NT2/D1 (cell line): ENCODE measurements at regions not wholly inside any gene's neighbourhood (a gene's known extent, or its start where the extent isn't known, plus 50 kb on each side); places are given as distances from the start of the nearest gene placed in this dataset.
"Not testable (repeated sequence)": the region's sequence is repeated elsewhere in the genome, so short reads cannot be mapped to it uniquely, and the experiment has no call there.

Experiments used
- DNase-seq: peaks from one replicate; pipeline ENCODE4 v3.0.0-alpha.2; 2011; ENCODE audit warnings: low read depth, low spot score
- H3K27me3 ChIP-seq: 2 replicates; pipeline ENCODE4 v1.6.0; 2011; ENCODE audit warnings: mild to moderate bottlenecking; ENCODE audit not compliant: insufficient read length, insufficient read depth
- H3K36me3 ChIP-seq: 2 replicates; pipeline ENCODE4 v1.6.1; 2011; ENCODE audit warnings: mild to moderate bottlenecking, low read length, mixed read lengths; ENCODE audit not compliant: insufficient read depth, insufficient read length
- H3K4me1 ChIP-seq: 2 replicates; pipeline ENCODE4 v1.5.1; 2011; ENCODE audit not compliant: insufficient read depth, insufficient read length
- H3K4me3 ChIP-seq: 2 replicates; pipeline ENCODE4 v1.5.1; 2011; ENCODE audit warnings: low read depth; ENCODE audit not compliant: insufficient read length
- H3K9ac ChIP-seq: 2 replicates; pipeline ENCODE4 v1.6.0; 2011; ENCODE audit warnings: low read depth; ENCODE audit not compliant: insufficient read length
- H3K9me3 ChIP-seq: 2 replicates; pipeline ENCODE4 v1.5.1; 2011; ENCODE audit warnings: mild to moderate bottlenecking, low read length; ENCODE audit not compliant: insufficient read depth
- SUZ12 ChIP-seq: IDR thresholded peaks from 2 replicates; pipeline ENCODE4 v1.6.1; 2011; ENCODE audit not compliant: insufficient read length, insufficient read depth; ENCODE audit errors: extremely low read depth
- YY1 ChIP-seq: IDR thresholded peaks from 2 replicates; pipeline ENCODE4 v1.6.1; 2011; ENCODE audit not compliant: insufficient read length, insufficient read depth
- ZNF274 ChIP-seq: IDR thresholded peaks from 2 replicates; pipeline ENCODE4 v1.6.1; 2011; ENCODE audit warnings: mild to moderate bottlenecking, low read depth, low read length

DNA sequence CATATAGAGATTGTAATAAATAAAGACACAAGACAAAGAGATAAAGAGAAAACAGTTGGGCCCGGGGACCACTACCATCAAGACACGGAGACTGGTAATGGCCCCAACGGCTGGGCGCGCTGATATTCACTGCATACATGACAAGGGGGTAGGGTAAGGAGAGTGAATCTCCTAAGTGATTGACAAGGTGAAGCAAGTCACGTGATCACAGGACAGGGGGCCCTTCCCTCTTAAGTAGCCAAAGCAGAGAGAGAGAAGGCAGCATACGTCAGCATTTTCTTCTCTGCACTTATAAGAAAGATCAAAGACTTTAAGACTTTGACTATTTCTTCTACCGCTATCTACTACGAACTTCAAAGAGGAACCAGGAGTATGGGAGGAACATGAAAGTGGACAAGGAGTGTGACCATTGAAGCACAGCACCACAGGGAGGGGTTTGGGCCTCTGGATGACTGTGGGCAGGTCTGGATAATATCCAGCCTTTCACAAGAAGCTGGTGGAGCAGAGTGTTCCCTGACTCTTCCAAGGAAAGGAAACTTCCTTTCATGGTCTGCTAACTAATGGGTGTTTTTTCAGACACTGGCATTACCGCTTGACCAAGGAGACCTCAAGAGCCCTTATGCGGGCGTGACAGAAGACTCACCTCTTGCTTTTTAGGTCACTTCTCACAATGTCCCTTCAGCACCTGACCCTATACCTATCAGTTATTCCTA lies 75.6 kb downstream of the MRPL39 start:
- not testable (repeated sequence) for H3K9me3 ChIP-seq, H3K36me3 ChIP-seq, DNase-seq, H3K9ac ChIP-seq, H3K4me1 ChIP-seq, H3K27me3 ChIP-seq, H3K4me3 ChIP-seq

DNA sequence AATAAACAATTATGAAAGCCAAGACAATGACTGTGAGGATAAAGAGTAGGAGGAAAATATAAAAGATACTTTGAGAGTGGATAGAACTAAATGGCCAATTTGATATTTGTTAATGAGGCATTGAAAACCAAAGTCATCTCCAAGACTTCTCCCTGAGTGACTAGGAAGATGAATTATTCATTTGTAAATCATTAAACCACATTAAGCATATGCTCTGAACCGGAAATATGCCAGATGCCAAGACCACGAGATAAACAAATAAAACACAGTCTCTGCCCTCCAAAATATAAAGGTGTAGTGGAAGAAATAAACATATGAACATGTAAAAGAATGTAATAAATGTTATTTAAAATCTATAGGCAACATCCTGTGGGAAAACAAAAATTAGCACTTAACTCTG lies 78.8 kb downstream of the MRPL39 start:
- Histone ChIP-seq H3K4me1 (no peaks in the 10 kb centered on the region), H3K36me3 (no peaks in the 10 kb centered on the region), H3K9me3 (no peaks in the 10 kb centered on the region), H3K9ac (no peak overlapping the region), H3K27me3 (no peaks in the 10 kb centered on the region), H3K4me3 (no peak overlapping the region)
- no peak for DNase-seq
- TF ChIP-seq YY1 (no peak), ZNF274 (no peak), SUZ12 (no peak)

GRCh38 chr21:25518491-25518911 lies 88.8 kb downstream of the MRPL39 start:
- Histone ChIP-seq H3K4me3 (no peak overlapping the region), H3K36me3 (peaks cover 6% of the 10 kb centered on the region), H3K27me3 (no peaks in the 10 kb centered on the region), H3K4me1 (peaks cover 4% of the 10 kb centered on the region), H3K9me3 (no peaks in the 10 kb centered on the region), H3K9ac (no peak overlapping the region)
- TF ChIP-seq SUZ12 (no peak), ZNF274 (no peak), YY1 (no peak)
- DNase-seq = peak; percentile 56

DNA sequence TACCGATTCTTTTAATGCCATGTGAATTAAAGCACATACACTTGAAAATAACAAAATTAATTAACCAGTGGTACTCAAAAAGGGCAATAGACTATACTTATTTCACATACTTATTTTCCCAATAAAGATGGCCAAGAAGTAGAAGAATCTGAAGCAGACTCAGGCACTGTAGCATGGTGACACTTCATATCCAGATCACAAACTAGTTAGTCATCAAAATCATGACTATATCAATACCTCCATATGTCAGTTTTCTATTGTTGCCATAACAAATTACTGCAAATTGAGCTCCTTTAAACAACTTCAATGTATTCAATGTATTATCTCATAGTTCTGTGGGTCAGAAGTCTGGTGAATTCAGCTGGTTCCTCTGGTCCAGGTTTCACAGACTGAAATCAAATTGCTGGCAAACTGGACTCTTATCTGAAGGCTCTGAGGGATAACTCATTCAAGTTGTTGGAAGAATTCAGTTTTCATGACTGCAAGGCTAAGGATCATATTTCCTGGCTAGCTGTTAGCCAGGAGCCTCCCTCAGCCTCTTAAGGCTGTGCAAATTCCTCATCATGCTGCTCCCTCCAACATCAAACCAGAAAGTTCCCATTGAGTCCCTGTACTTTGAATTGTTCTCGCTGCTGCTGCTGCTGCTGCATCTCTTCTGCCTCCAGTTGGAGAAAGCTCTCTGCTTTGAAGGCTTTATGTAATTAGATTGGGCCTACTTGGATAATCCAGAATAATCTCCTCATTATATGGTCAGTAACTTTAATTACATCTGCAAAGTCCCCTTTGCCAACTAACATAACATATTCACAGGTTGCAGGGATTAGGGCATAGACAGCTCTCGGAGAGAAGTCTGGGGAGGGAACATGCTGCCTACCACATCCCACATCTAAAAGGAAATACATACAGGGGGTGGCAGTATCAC lies 91.5 kb downstream of the MRPL39 start:
- Histone ChIP-seq H3K9ac (no peak overlapping the region), H3K9me3 (no peaks in the 10 kb centered on the region), H3K4me3 (no peak overlapping the region), H3K27me3 (no peaks in the 10 kb centered on the region), H3K4me1 (peaks cover 4% of the 10 kb centered on the region), H3K36me3 (peaks cover 21% of the 10 kb centered on the region)
- no peak for DNase-seq
- no peak for TF ChIP-seq SUZ12
- no peak for TF ChIP-seq YY1
- TF ChIP-seq ZNF274 = no peak

DNA sequence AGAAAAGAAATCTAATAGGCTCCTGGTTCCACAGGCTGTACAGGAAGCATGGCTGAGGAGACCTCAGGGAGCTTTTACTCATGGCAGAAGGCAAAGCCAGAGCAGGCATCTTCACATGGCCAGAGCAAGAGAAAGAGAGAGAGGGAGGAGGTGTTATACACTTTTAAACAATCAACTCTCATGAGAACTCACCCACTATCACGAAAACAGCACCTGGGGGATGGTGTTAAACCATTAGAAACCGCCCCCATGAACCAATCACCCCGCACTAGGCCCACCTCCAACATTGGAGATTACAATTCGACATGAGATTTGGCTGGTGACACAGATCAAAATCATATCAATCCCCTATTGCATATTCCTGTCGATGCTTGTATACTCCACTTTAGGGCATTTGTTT lies 93.5 kb downstream of the MRPL39 start:
- Histone ChIP-seq H3K4me1 (peaks cover 4% of the 10 kb centered on the region), H3K27me3 (no peaks in the 10 kb centered on the region), H3K4me3 (no peak overlapping the region), H3K9me3 (no peaks in the 10 kb centered on the region), H3K36me3 (peaks cover 26% of the 10 kb centered on the region), H3K9ac (no peak overlapping the region)
- TF ChIP-seq SUZ12 = no peak
- no peak for DNase-seq

GRCh38 chr21:25512095-25513081 lies 94.9 kb downstream of the MRPL39 start:
- H3K4me3 ChIP-seq = no peak overlapping the region
- H3K36me3 ChIP-seq = peaks cover 34% of the 10 kb centered on the region
- H3K9me3 ChIP-seq = no peaks in the 10 kb centered on the region
- H3K27me3 ChIP-seq = no peaks in the 10 kb centered on the region
- H3K9ac ChIP-seq = no peak overlapping the region
- no peak for DNase-seq
- TF ChIP-seq ZNF274 (no peak), SUZ12 (no peak), YY1 (no peak)
- no peaks in the 10 kb centered on the region for H3K4me1 ChIP-seq

DNA sequence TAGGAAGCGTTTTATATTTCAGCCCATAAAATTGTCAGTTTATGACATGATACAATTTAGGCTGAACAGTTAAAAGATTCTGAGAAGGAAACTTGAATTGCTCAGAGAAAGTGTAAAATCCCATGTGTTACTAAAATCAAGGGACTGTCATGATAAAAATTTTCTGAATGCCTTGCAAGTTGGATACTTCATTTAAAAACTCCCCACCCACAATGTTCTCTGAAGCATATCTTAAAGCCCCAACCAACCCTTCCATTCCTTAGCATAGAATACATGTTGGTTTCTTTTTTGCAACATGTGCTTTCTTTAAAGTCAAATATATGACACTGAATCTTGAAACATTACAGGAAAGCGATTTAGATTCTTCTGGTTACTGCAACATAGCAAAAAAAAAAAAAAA lies 97.4 kb downstream of the MRPL39 start:
- TF ChIP-seq ZNF274 = no peak
- TF ChIP-seq YY1 = no peak
- TF ChIP-seq SUZ12 = no peak
- no peak for DNase-seq
- no peaks in the 10 kb centered on the region for H3K9me3 ChIP-seq
- no peaks in the 10 kb centered on the region for H3K4me1 ChIP-seq
- H3K36me3 ChIP-seq = peaks cover 40% of the 10 kb centered on the region
- H3K4me3 ChIP-seq = no peak overlapping the region
- no peak overlapping the region for H3K9ac ChIP-seq
- no peaks in the 10 kb centered on the region for H3K27me3 ChIP-seq
